HG03342 (cell line): ENCODE measurements at regions not wholly inside any gene's neighbourhood (a gene's known extent, or its start where the extent isn't known, plus 50 kb on each side); places are given as distances from the start of the nearest gene placed in this dataset.

Source experiments
- ATAC-seq: cut with Tn5 transposase; IDR thresholded peaks from one replicate; pipeline ENCODE4 v1.9.1; 2021; ENCODE audit warnings: mild to moderate bottlenecking, moderate library complexity; ENCODE audit not compliant: unreplicated experiment

GRCh38 chr12:88310069-88310468, 168.0 kb downstream of the TMTC3 start:
- no peak for ATAC-seq

DNA sequence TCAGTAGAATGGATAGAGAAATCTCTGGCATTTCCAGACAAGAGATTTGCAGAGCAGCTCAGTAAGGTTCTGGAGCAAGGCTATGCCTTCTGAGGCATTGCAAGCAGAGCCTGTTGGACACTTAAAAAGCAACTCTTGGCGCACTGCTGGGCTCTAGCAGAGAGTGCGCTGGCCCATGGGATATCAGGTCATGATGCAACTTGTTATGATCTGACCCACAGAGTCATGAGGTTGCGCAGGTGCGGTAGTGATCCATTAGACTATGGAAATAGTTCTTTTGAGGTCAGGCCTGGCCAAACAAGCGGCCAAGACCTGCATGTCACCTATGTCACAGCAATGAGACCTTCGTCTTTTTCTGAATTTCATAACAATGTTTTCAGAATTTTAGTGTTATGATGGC, 168.6 kb downstream of the TMTC3 start:
- ATAC-seq: no peak

DNA sequence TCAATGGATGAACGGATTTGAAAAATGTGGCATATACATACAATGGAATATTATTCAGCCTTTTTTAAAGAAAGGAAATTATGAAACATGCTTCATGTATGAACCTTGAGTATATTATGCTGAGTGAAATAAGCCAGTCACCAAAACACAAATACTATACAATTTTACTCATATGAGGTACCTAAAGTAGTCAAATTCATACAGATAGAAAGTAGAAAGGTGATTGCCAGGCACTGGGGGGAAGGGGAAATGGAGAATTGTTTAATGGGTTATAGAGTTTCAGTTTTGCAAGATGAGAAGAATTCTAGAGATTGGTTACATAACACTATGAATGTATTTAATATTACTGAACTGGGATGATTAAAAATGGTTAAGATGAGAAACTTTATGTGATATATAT, 171.4 kb downstream of the TMTC3 start:
- no peak for ATAC-seq

GRCh38 chr12:88314706-88315105, 172.6 kb downstream of the TMTC3 start:
- no peak for ATAC-seq

DNA sequence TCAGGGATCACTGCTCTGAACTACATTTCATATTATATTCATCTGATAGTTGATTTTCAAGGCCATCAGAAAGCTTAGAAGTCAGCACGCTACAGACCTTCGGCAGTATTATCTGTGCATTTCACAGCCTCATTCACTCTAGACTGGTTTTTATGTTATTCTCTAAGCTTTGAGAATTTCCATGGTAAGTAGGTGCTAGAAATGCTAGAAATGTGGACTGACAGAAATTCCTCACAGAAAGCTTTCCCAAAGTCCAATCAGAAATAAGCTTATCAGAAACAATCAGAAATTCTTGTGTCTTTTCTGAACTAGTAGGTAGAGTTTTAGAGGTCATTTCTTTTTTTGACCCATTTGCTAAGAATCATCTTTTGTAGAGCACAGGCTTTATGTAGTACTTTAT, 176.6 kb downstream of the TMTC3 start:
- ATAC-seq: no peak

GRCh38 chr12:88325076-88325815, 183.1 kb downstream of the TMTC3 start:
- ATAC-seq: no peak

- no peak for ATAC-seq
Observed at GRCh38 chr12:88325816-88326189, 183.7 kb downstream of the TMTC3 start.

DNA sequence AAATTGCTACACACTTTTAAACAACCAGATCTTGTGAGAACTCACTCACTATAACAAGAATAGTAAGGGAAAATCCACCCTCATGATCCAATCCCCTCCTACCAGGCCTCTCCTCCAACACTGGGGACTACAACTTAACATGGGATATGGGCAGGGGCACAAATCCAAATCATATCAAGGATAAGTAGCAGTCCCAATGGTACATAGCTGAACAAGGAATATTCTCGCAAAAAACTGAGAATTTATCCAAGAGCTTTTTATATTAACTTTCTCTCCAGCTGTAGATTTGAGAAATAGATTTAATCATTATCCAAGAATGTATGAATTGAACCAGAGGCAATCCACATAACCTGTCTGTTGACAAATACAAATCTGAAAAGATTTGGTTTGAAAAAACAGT, 185.2 kb downstream of the TMTC3 start:
- no peak for ATAC-seq

- no peak for ATAC-seq
Observed at GRCh38 chr12:88328090-88328489, 186.0 kb downstream of the TMTC3 start.

- ATAC-seq: no peak
Observed at GRCh38 chr12:88329833-88330232, 187.7 kb downstream of the TMTC3 start.

- ATAC-seq: peak; percentile 75
Observed at GRCh38 chr12:88334271-88334670, 192.2 kb downstream of the TMTC3 start.

DNA sequence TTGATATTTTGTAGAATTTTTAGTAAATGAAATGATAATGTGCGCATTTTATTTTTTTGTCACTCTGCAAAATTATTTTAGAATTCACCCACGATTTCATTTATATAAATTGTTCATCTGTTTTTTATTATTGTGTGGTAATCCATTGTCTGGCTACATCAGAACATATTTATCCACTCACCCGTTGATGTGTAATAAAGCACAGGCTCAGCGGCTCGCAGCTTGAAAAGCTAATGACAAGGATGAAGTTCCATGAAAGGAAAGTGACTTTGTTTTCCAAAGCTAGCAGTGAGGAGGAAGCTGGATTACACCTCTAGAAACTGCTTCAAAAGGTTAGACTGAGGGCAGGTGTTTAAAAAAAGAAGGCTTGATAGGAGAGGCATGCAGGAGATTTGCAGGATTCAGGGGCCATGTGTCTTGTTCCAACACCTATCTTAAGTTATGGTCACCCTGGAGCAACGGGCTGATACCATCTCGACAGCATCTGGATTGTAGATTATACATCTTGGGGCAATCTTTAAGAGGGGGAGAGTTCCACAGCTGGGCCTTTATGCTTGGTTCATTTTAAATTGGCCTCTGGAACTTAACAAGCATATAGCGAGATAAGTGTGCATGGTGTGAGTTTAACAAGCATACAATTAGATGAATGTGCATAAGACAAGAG, 194.1 kb downstream of the TMTC3 start:
- no peak for ATAC-seq

DNA sequence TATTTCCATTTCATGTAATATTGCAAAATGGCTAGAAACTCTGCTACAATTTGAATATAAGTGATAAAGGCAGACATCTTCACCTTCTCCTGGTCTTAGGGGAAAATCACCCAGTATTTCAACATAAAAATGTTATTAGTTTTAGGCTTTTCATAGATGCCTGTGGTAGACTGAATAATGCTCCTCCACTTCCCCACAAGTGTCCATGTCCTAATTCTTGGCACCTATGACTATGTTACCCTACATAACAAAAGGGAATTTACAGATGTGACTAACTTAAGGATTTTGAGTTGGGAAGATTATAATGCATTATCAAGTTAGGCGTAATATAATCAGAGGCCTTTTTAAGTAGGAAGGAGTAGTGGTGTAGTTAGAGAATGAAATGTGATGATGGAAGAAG, 196.4 kb downstream of the TMTC3 start:
- ATAC-seq: no peak

DNA sequence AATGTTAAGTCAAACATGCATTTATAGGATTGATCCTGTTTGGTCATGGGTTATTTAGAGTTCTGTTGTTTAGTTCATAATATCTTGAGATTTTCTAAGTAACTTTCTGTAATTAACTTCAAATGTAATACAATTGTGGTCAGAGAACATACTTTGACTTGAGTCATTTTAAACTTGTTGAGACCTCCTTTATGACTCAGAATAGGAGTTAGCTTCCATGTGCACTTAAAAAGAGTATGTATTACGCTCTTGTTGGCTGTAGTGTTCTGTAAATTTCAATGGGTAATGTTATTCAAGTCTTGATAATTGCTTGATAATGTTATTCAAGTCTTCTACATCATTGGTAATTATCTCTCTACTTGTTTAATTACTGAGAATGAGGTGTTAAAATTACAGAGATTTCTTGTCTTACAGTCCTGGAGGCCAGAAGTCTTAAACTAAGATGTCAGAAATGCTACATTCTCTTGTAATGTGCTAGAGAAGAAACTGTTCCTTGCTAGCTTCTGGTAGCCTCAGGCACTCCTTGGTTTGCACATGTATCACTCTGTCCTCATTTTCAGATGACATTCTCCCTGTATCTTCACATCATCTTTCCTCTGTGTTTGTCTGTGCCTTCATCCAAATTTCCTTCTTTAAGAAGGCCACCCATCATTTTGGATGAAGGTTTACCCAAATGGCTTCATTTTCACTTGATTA, 197.3 kb downstream of the TMTC3 start:
- ATAC-seq: peak; percentile 42

GRCh38 chr12:88339966-88340365, 197.9 kb downstream of the TMTC3 start:
- ATAC-seq: no peak

DNA sequence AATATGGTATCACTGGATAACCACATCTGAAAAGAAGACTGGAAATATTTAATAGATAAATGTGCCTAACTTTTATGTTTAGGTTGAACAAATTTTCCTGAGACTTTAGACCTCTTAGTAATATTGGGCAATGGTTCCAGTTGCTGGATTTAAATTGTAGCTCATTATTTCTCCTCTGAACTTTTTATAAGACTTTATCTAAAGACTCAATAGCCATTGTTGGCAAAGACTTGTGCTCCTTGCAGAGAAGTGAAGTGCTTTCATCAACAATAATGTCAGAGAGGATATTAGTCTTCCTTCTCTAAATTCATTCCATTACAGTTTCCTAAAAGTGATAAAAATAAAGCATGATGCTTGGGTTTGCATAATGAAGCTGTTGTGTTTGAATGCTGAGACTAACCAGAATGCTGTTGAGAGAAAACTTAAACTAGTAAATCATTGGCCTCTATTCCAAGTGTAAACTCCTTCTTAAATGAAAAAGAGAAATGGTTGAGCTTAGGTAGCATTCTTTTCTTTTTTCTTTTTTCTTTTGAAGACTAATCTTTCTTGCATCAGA, 200.2 kb downstream of the TMTC3 start:
- no peak for ATAC-seq

DNA sequence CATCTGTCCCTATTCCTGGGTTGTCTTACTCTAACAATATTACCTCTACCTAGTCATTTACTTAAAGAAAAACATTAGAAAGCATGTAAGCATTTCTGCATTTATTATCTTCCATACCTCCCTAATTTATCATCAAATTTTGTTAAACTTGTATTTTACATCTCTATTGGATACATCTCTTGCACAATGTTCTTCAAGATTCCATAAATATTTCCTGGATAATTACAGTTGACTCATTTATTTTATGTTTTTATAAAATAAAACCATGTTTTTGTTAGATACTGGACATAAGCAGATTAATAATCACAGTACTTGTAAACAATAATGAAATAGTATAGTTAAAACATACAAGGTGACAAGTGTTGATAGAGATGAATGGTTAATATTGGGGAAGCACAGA, 209.0 kb downstream of the TMTC3 start:
- ATAC-seq: no peak

DNA sequence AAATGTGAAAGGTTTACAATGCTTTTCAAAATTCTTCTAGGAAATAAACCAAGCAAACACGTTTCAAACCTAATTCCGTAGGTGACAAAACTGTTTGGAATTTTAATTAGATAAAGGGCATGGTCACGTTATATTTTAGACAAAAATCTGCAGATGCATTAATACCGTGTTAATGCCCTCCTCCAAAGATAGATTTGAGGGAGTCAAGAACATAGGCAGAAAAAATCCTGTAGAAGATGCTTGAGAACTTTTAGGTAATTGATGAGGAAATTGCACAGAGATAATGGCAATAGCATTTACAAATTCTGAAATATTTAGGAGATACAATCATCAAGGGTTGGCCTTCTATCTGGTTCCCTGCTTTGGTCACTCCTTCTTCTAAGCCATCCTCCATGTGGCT, 212.6 kb downstream of the TMTC3 start:
- ATAC-seq: no peak

DNA sequence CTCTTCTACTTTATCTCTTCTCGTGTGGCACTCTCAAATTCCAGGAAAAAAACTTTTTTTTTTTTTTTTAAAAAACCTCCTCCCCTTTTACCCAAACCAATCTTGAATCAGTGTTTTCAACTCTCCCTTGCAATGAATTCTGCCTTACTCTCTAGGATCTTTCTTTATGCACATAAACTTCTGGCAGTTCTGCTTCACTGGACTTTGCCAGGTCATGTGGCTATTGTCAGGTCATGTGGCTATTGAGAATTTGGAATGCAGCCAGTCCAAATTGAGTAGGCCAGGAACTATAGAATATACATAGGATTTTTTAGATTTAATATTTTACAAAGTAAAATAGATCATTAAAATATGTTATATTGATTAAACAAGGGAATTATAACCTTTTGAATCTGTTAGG, 218.2 kb downstream of the TMTC3 start:
- ATAC-seq: no peak

DNA sequence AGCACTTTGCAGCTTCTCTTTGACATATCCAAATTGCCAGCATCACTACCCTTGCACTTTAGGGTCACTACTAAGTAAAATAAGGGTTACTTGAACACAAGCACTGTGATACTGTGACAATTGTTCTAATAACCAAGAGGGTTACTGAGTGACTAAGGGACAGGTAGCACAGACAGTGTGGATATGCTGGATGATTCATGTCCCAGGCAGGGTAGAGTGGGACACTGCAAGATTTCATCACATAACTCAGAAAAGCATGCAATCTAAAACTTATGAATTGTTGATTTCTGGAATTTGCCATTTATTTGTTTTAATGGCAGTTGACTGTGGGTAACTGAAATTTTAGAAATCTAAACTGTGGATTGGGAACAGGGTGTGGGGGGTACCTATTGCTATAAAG, 218.8 kb downstream of the KITLG start:
- ATAC-seq: no peak

DNA sequence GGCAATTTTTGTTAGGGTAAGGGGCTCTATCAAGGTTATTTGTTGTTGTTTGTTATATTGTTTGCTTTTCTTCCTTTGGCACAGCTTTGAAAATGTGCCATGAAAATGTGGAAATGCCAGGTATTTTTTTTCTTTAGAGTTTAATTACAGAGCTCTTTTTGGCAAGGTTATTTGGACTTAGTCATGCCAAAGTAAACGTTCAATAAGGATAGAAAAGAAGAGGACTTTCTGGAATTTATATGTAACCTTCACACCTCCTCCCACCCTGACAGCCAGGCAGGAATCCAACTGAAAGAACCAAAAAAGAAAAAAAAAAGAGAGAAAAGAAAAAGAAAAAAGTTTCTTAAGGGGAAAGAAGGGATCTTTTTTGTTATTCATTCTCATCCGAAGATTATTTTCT, 217.8 kb downstream of the KITLG start:
- no peak for ATAC-seq

- no peak for ATAC-seq
Observed at GRCh38 chr12:88365403-88365802, 214.9 kb downstream of the KITLG start.
